Tibial artery (tissue), 4 donors: ENCODE measurements at regions not wholly inside any gene's neighbourhood (a gene's known extent, or its start where the extent isn't known, plus 50 kb on each side); places are given as distances from the start of the nearest gene placed in this dataset.
"Not testable (repeated sequence)": the region's sequence is repeated elsewhere in the genome, so short reads cannot be mapped to it uniquely, and the experiment has no call there.

Experiments
- DNase-seq, 2 donors: peaks; one replicate each; pipeline ENCODE4 v3.0.0-alpha.2; 2019
- H3K27ac ChIP-seq, 2 donors: fragments of 200-600 bp; sonication (generic) in 1 of 2; 1 replicate in 1 of 2; 2 replicates in 1 of 2; pipeline ENCODE4 v1.5.1; 2018 to 2019; ENCODE audit warnings: mild to moderate bottlenecking in 1 of 2
- H3K27me3 ChIP-seq, 2 donors: fragments of 200-600 bp; sonication (generic) in 1 of 2; one replicate each; pipeline versions ENCODE4 v1.5.1 to v1.6.0; 2016 to 2019
- H3K36me3 ChIP-seq, 3 donors: fragments of 200-600 bp; sonication (generic) in 2 of 3; one replicate each; pipeline ENCODE4 v1.5.1; 2016 to 2019; ENCODE audit warnings: mild to moderate bottlenecking in 2 of 3
- H3K4me1 ChIP-seq, 4 donors: fragments of 200-600 bp; sonication (generic) in 2 of 4; 1 replicate in 3 of 4; 2 replicates in 1 of 4; pipeline ENCODE4 v1.5.1; 2016 to 2019
- H3K4me3 ChIP-seq, 2 donors: fragments of 200-600 bp; sonication (generic) in 1 of 2; 1 replicate in 1 of 2; 2 replicates in 1 of 2; pipeline ENCODE4 v1.5.1; 2018 to 2019; ENCODE audit warnings: mild to moderate bottlenecking in 2 of 2
- H3K9me3 ChIP-seq, 3 donors: fragments of 200-600 bp; sonication (generic) in 1 of 3; one replicate each; pipeline ENCODE4 v1.5.1; 2016 to 2019
- intact Hi-C: fragments of 100-400 bp; cut with DNase I; formaldehyde crosslinking; loops from one replicate; pipeline ENCODE4 v1.15.0; 2023; ENCODE audit warnings: low total_unique reads
- TF ChIP-seq, protein P1 (sequence below), 2 experiments: fragments of 200-600 bp in 1 of 2; fragments of 450-650 bp in 1 of 2; IDR thresholded peaks; one replicate each; pipeline ENCODE4 v1.5.1; 2017 to 2019; ENCODE audit warnings: antibody characterized with exemption in 2 of 2, mild to moderate bottlenecking in 1 of 2, moderate library complexity in 1 of 2

DNA sequence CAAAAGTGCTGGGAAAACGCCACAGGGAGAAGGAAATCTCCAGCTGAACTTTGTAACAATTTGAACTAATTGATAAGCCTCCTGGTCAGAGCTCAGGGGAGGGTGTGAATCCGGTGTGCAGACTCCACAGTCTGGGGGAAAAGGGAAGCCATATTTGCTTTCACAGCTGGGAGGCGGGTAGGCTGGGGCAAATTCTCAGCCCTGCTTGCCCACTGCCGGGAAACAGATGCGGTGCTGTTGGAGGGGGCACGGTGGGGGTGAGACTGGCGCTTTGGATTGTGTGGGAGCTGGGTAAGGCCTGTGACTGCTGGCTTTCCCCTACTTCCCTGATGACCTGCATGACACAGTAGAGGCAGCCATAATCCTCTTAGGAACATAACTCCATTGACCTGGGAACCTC, 134.8 kb downstream of the ADCYAP1 start:
- Histone ChIP-seq H3K36me3 (no peaks in the 10 kb centered on the region), H3K4me3 (no peak overlapping the region), H3K27ac (no peak overlapping the region), H3K9me3 (no peaks in the 10 kb centered on the region), H3K27me3 (no peaks in the 10 kb centered on the region), H3K4me1 (no peaks in the 10 kb centered on the region)
- TF ChIP-seq, protein P1, sequence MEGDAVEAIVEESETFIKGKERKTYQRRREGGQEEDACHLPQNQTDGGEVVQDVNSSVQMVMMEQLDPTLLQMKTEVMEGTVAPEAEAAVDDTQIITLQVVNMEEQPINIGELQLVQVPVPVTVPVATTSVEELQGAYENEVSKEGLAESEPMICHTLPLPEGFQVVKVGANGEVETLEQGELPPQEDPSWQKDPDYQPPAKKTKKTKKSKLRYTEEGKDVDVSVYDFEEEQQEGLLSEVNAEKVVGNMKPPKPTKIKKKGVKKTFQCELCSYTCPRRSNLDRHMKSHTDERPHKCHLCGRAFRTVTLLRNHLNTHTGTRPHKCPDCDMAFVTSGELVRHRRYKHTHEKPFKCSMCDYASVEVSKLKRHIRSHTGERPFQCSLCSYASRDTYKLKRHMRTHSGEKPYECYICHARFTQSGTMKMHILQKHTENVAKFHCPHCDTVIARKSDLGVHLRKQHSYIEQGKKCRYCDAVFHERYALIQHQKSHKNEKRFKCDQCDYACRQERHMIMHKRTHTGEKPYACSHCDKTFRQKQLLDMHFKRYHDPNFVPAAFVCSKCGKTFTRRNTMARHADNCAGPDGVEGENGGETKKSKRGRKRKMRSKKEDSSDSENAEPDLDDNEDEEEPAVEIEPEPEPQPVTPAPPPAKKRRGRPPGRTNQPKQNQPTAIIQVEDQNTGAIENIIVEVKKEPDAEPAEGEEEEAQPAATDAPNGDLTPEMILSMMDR (IDR thresholded peaks at IDR 0.05): no peak
- intact Hi-C loops: no loop called here
- no peak for DNase-seq

DNA sequence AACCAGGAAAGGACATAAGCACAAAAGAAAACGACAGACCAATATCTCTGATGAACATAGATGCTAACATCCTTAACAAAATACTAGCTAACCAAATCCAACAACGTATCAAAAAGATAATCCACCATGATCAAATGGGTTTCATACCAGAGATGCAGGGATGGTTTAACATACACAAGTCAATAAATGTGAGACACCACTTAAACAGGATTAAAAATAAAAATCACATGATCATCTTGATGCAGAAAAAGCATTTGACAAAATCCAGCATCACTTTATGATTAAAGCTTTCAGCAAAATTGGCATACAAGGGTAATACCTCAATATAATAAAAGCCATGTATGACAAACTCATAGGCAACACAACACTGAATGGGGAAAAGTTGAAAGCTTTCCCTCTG, 138.4 kb downstream of the ADCYAP1 start:
- H3K4me1 ChIP-seq, H3K36me3 ChIP-seq, H3K9me3 ChIP-seq, H3K27ac ChIP-seq, intact Hi-C loops, DNase-seq, H3K27me3 ChIP-seq, H3K4me3 ChIP-seq: not testable (repeated sequence)

DNA sequence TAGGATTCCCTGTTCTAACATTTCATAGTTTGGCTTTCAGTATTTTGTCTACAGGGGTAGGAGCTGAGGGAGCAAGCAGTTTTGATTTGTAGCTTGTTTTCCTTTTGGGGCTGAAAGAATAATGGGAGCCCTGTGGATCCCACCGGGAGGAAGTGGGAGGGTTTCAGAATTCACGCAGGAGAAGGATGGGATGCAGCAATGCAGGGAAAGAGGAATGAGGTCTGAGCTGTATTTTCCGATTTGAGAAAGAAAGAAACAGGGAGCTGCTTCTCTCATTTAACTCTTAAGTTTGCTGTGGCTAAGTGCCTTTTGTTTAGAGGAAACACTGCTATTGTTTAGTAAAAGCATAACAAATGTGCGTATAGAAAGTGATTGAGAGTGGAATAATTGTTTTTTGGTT, 141.0 kb downstream of the ADCYAP1 start:
- Histone ChIP-seq H3K36me3 (no peaks in the 10 kb centered on the region), H3K27me3 (no peaks in the 10 kb centered on the region), H3K4me1 (no peaks in the 10 kb centered on the region), H3K9me3 (no peaks in the 10 kb centered on the region), H3K27ac (no peak overlapping the region), H3K4me3 (no peak overlapping the region)
- intact Hi-C loops: no loop called here
- TF ChIP-seq, protein P1 (IDR thresholded peaks at IDR 0.05): no peak
- no peak for DNase-seq

DNA sequence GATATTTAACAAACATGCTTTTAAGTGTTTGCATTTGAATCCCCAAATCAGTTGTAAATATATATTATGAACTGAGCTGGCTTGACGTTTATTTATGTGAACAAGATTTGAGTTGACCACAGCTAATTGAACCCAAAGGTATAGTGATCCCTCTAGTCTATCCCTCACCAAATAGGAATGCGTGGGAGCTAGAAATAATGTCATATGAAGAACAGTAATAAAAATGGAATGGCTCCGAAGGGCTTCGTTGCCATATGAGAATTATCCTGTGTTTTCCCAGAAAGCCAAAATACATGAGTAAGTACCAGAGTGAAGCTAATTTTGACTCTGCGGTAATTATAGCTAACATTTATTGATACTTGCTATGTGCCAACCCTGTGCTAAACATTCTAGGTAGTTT, 142.7 kb downstream of the ADCYAP1 start:
- Histone ChIP-seq H3K36me3 (no peaks in the 10 kb centered on the region), H3K4me3 (no peak overlapping the region), H3K27me3 (no peaks in the 10 kb centered on the region), H3K9me3 (no peaks in the 10 kb centered on the region), H3K27ac (no peak overlapping the region), H3K4me1 (no peaks in the 10 kb centered on the region)
- DNase-seq: no peak
- intact Hi-C loops: no loop called here
- TF ChIP-seq, protein P1 (IDR thresholded peaks at IDR 0.05): no peak

DNA sequence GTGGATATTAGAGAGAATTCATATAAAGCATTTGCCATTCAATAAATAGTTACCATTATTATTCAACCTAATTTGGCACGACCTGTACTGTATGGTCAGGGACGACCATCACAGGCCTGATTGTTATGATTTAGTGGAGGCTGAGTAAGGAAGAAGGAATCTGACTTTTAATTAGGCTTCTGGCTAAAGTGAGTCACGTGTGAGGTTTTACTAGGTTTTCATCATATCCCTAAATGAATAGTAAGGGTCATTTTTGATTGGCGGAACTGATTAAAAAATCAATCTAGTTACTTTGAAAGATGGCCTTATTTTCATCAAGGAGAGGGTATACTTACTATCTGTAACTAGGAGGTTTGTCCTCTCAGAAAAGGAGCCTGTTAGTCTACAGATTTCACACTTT, 143.4 kb downstream of the ADCYAP1 start:
- H3K4me1 ChIP-seq: no peaks in the 10 kb centered on the region
- H3K27me3 ChIP-seq: no peaks in the 10 kb centered on the region
- no peak overlapping the region for H3K4me3 ChIP-seq
- TF ChIP-seq, protein P1 (IDR thresholded peaks at IDR 0.05): no peak
- intact Hi-C loops: no loop called here
- H3K9me3 ChIP-seq: no peaks in the 10 kb centered on the region
- no peaks in the 10 kb centered on the region for H3K36me3 ChIP-seq
- H3K27ac ChIP-seq: no peak overlapping the region
- no peak for DNase-seq

DNA sequence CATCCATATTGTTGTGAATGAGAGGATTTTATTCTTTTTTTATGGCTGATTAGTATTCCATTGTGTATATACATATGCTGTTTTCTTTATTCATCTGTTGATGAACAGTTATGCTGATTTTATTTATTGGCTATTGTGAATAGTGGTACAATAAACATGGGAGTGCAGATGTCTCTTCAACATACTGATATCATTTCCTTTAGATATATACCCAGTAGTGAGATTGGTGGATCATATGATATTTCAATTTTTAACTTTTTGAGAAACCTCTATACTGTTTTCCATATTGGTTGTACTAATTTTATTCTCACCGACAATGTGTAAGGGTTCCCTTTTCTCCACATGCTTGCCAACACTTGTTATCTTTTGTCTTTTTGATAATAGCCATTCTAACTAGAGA, 144.5 kb downstream of the ADCYAP1 start:
- no peak for DNase-seq
- no peak overlapping the region for H3K4me3 ChIP-seq
- H3K27me3 ChIP-seq: no peaks in the 10 kb centered on the region
- H3K27ac ChIP-seq: no peak overlapping the region
- intact Hi-C loops: no loop called here
- no peaks in the 10 kb centered on the region for H3K9me3 ChIP-seq
- no peaks in the 10 kb centered on the region for H3K4me1 ChIP-seq
- no peaks in the 10 kb centered on the region for H3K36me3 ChIP-seq
- TF ChIP-seq, protein P1 (IDR thresholded peaks at IDR 0.05): no peak
